SK-N-SH treated with all-trans-retinoic acid at 6 μM for 48 hours (cell line): ENCODE measurements at regions not wholly inside any gene's neighbourhood (a gene's known extent, or its start where the extent isn't known, plus 50 kb on each side); places are given as distances from the start of the nearest gene placed in this dataset.

Source experiments
- ATAC-seq: fragments of 200-7000 bp; cut with Tn5 transposase; 3 replicates; pipeline ENCODE4 v1.9.1; 2020; ENCODE audit warnings: mild to moderate bottlenecking, moderate library complexity
- ARNTL ChIP-seq: fragments of 450-650 bp; formaldehyde crosslinking; IDR thresholded peaks from 2 replicates; pipeline ENCODE4 v1.5.0; 2020; ENCODE audit warnings: low read depth, mild to moderate bottlenecking, moderate library complexity, borderline replicate concordance
- BACH2 ChIP-seq: fragments of 250-450 bp; sonication (Bioruptor Pico); IDR thresholded peaks from 2 replicates; pipeline ENCODE4 v1.9.0; 2021; ENCODE audit warnings: mild to moderate bottlenecking, borderline replicate concordance
- CSDC2 ChIP-seq: fragments of 250-450 bp; sonication (Bioruptor Pico); IDR thresholded peaks from 2 replicates; pipeline ENCODE4 v1.5.0; 2020; ENCODE audit warnings: mild to moderate bottlenecking, moderate library complexity
- ESRRG ChIP-seq: fragments of 250-450 bp; sonication (Bioruptor Pico); IDR thresholded peaks from 2 replicates; pipeline ENCODE4 v1.6.1; 2021; ENCODE audit warnings: mild to moderate bottlenecking
- GLIS3 ChIP-seq: fragments of 250-450 bp; sonication (Bioruptor Pico); IDR thresholded peaks from 2 replicates; pipeline ENCODE4 v1.5.0; 2020; ENCODE audit warnings: mild to moderate bottlenecking, moderate library complexity
- ISL1 ChIP-seq: fragments of 250-450 bp; sonication (Bioruptor Pico); IDR thresholded peaks from 2 replicates; pipeline ENCODE4 v2.1.2; 2022; ENCODE audit warnings: mild to moderate bottlenecking, moderate library complexity
- PPARA ChIP-seq: fragments of 250-450 bp; sonication (Bioruptor Pico); IDR thresholded peaks from 2 replicates; pipeline ENCODE4 v1.5.0; 2020; ENCODE audit warnings: mild to moderate bottlenecking, borderline replicate concordance
- RARB ChIP-seq: fragments of 250-450 bp; sonication (Bioruptor Pico); IDR thresholded peaks from 2 replicates; pipeline ENCODE4 v1.8.0; 2021; ENCODE audit warnings: mild to moderate bottlenecking, moderate library complexity
- SNAI2 ChIP-seq: fragments of 250-450 bp; sonication (Bioruptor Pico); IDR thresholded peaks from 2 replicates; pipeline ENCODE4 v1.5.0; 2020; ENCODE audit warnings: mild to moderate bottlenecking, moderate library complexity
- TCF4 ChIP-seq: fragments of 250-450 bp; sonication (Bioruptor Pico); IDR thresholded peaks from 2 replicates; pipeline ENCODE4 v1.8.0; 2021; ENCODE audit warnings: mild to moderate bottlenecking, moderate library complexity, borderline replicate concordance
- TOX ChIP-seq: fragments of 250-450 bp; sonication (Bioruptor Pico); IDR thresholded peaks from 2 replicates; pipeline ENCODE4 v1.8.0; 2021; ENCODE audit warnings: mild to moderate bottlenecking, moderate library complexity, borderline replicate concordance
- ZC3H10 ChIP-seq: fragments of 250-450 bp; sonication (Bioruptor Pico); IDR thresholded peaks from 2 replicates; pipeline ENCODE4 v1.5.1; 2021; ENCODE audit warnings: mild to moderate bottlenecking, moderate library complexity
- ZFP3 ChIP-seq: fragments of 250-450 bp; sonication (Bioruptor Pico); IDR thresholded peaks from 2 replicates; pipeline ENCODE4 v1.5.0; 2020; ENCODE audit warnings: mild to moderate bottlenecking, moderate library complexity
- ZNF565 ChIP-seq: fragments of 450-650 bp; formaldehyde crosslinking; conservative IDR thresholded peaks from 2 replicates; pipeline ENCODE4 v1.5.0; 2020; ENCODE audit warnings: low read depth, mild to moderate bottlenecking, moderate library complexity
- ZNF70 ChIP-seq: fragments of 450-650 bp; formaldehyde crosslinking; IDR thresholded peaks from 2 replicates; pipeline ENCODE4 v1.5.0; 2020; ENCODE audit warnings: mild to moderate bottlenecking, moderate library complexity
- ZNF8 ChIP-seq: fragments of 450-650 bp; formaldehyde crosslinking; IDR thresholded peaks from 2 replicates; pipeline ENCODE4 v1.5.0; 2020; ENCODE audit warnings: mild to moderate bottlenecking, moderate library complexity
- TF ChIP-seq, protein P1 (sequence below): fragments of 250-450 bp; sonication (Bioruptor Pico); IDR thresholded peaks from 2 replicates; pipeline ENCODE4 v1.5.1; 2020; ENCODE audit warnings: low read depth, mild to moderate bottlenecking, moderate library complexity
- TF ChIP-seq, protein P2 (sequence below): fragments of 250-450 bp; sonication (Bioruptor Pico); IDR thresholded peaks from 2 replicates; pipeline ENCODE4 v1.5.1; 2021; ENCODE audit warnings: mild to moderate bottlenecking, moderate library complexity
- TF ChIP-seq, protein P3 (sequence below): fragments of 250-450 bp; sonication (Bioruptor Pico); IDR thresholded peaks from 2 replicates; pipeline ENCODE4 v1.8.0; 2020; ENCODE audit warnings: mild to moderate bottlenecking, moderate library complexity, borderline replicate concordance
- TF ChIP-seq, protein P4 (sequence below): fragments of 250-450 bp; sonication (Bioruptor Pico); IDR thresholded peaks from 2 replicates; pipeline ENCODE4 v1.8.0; 2021; ENCODE audit warnings: low read depth, mild to moderate bottlenecking, moderate library complexity, borderline replicate concordance
- TF ChIP-seq, protein P5 (sequence below): fragments of 250-450 bp; sonication (Bioruptor Pico); IDR thresholded peaks from 2 replicates; pipeline ENCODE4 v1.5.0; 2020; ENCODE audit warnings: mild to moderate bottlenecking, moderate library complexity

DNA sequence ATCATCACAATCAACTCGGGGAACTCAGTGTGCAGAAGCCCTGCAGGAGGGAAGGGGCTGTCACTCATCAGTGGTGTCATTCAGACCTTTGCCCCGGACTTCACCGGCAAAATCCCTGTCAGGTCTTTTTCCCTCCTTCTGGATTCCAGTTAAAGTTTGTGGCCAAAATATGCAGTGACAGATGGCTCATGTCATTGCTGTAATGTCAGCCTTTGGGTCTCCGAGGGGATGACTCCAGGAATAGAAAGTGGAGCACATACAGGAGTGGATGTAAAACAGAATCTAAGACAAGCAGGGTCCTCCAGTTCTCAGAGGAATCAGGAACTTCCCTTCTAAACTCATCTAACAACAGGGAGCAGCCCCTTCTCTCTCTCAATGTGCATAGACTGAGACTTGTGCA lies 130.3 kb upstream of the RASSF8 start:
- ATAC-seq, result no peak
- TF ChIP-seq ZFP3 (CRISPR knock-in tag) (no peak), PPARA (no peak), ZNF70 (CRISPR knock-in tag) (no peak), ZC3H10 (no peak), ISL1 (CRISPR knock-in tag) (no peak), SNAI2 (CRISPR knock-in tag) (no peak), ARNTL (CRISPR knock-in tag) (no peak), RARB (CRISPR knock-in tag) (no peak), ZNF565 (CRISPR knock-in tag) (no peak), TCF4 (CRISPR knock-in tag) (no peak), TOX (CRISPR knock-in tag) (no peak), CSDC2 (CRISPR knock-in tag) (no peak), ESRRG (CRISPR knock-in tag) (no peak), ZNF8 (no peak), BACH2 (no peak)
- TF ChIP-seq, protein P1, sequence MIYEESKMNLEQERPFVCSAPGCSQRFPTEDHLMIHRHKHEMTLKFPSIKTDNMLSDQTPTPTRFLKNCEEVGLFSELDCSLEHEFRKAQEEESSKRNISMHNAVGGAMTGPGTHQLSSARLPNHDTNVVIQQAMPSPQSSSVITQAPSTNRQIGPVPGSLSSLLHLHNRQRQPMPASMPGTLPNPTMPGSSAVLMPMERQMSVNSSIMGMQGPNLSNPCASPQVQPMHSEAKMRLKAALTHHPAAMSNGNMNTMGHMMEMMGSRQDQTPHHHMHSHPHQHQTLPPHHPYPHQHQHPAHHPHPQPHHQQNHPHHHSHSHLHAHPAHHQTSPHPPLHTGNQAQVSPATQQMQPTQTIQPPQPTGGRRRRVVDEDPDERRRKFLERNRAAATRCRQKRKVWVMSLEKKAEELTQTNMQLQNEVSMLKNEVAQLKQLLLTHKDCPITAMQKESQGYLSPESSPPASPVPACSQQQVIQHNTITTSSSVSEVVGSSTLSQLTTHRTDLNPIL (CRISPR knock-in tag), result no peak
- TF ChIP-seq, protein P2, sequence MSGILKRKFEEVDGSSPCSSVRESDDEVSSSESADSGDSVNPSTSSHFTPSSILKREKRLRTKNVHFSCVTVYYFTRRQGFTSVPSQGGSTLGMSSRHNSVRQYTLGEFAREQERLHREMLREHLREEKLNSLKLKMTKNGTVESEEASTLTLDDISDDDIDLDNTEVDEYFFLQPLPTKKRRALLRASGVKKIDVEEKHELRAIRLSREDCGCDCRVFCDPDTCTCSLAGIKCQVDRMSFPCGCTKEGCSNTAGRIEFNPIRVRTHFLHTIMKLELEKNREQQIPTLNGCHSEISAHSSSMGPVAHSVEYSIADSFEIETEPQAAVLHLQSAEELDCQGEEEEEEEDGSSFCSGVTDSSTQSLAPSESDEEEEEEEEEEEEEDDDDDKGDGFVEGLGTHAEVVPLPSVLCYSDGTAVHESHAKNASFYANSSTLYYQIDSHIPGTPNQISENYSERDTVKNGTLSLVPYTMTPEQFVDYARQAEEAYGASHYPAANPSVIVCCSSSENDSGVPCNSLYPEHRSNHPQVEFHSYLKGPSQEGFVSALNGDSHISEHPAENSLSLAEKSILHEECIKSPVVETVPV (CRISPR knock-in tag), result no peak
- TF ChIP-seq, protein P3, sequence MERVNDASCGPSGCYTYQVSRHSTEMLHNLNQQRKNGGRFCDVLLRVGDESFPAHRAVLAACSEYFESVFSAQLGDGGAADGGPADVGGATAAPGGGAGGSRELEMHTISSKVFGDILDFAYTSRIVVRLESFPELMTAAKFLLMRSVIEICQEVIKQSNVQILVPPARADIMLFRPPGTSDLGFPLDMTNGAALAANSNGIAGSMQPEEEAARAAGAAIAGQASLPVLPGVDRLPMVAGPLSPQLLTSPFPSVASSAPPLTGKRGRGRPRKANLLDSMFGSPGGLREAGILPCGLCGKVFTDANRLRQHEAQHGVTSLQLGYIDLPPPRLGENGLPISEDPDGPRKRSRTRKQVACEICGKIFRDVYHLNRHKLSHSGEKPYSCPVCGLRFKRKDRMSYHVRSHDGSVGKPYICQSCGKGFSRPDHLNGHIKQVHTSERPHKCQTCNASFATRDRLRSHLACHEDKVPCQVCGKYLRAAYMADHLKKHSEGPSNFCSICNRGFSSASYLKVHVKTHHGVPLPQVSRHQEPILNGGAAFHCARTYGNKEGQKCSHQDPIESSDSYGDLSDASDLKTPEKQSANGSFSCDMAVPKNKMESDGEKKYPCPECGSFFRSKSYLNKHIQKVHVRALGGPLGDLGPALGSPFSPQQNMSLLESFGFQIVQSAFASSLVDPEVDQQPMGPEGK (CRISPR knock-in tag), result no peak
- TF ChIP-seq, protein P4, sequence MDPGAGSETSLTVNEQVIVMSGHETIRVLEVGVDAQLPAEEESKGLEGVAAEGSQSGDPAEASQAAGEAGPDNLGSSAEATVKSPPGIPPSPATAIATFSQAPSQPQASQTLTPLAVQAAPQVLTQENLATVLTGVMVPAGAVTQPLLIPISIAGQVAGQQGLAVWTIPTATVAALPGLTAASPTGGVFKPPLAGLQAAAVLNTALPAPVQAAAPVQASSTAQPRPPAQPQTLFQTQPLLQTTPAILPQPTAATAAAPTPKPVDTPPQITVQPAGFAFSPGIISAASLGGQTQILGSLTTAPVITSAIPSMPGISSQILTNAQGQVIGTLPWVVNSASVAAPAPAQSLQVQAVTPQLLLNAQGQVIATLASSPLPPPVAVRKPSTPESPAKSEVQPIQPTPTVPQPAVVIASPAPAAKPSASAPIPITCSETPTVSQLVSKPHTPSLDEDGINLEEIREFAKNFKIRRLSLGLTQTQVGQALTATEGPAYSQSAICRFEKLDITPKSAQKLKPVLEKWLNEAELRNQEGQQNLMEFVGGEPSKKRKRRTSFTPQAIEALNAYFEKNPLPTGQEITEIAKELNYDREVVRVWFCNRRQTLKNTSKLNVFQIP, result no peak

DNA sequence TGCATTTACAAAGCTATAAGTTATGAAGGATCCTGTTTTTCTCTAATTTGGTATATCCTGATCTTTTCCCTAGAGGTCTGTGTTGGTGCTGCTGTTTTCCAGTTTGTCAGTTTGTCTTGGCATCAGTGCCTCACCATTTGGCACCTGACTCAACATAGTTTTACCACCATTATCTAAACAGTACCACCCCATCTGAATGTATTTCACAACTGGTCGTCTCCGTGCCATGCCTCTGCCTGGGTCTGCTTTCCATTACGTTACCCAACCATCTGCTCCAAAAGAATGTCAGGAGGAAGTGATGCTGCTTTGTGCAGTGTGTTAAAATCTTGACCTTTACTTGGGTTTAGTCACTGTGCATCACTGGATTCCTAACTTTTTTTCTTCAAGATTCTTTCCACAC lies 129.3 kb upstream of the RASSF8 start:
- TF ChIP-seq RARB (CRISPR knock-in tag) (no peak), CSDC2 (CRISPR knock-in tag) (no peak), ISL1 (CRISPR knock-in tag) (peak; percentile 75; the same call in 1 of the 2 replicates), ZFP3 (CRISPR knock-in tag) (no peak)
- TF ChIP-seq, protein P2 (CRISPR knock-in tag), result no peak
- ATAC-seq, result peak; percentile 90

DNA sequence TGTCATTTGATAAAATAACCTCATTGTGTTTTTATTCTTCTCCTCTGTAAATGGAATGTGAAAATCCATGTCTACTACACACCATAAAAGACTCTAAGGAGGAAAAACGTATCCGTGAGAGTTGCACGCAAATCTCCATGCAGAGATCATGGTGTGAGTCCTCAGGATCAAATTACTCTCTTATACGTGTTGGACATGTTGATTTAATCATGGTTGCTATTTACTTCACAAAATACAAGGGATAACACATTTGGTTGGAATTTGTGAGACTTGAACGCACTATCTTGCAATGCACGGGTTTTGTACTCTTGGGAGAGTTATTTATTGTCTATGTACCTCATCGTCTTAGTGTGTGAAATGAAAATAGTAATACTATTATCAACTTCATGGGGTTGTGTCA lies 128.0 kb upstream of the RASSF8 start:
- no peak for ATAC-seq
- TF ChIP-seq ZFP3 (CRISPR knock-in tag), result no peak
- no peak for TF ChIP-seq ZNF8
- TF ChIP-seq SNAI2 (CRISPR knock-in tag), result no peak
- no peak for TF ChIP-seq ISL1 (CRISPR knock-in tag)
- TF ChIP-seq PPARA, result no peak
- TF ChIP-seq, protein P2 (CRISPR knock-in tag), result no peak
- no peak for TF ChIP-seq RARB (CRISPR knock-in tag)
- TF ChIP-seq, protein P5, sequence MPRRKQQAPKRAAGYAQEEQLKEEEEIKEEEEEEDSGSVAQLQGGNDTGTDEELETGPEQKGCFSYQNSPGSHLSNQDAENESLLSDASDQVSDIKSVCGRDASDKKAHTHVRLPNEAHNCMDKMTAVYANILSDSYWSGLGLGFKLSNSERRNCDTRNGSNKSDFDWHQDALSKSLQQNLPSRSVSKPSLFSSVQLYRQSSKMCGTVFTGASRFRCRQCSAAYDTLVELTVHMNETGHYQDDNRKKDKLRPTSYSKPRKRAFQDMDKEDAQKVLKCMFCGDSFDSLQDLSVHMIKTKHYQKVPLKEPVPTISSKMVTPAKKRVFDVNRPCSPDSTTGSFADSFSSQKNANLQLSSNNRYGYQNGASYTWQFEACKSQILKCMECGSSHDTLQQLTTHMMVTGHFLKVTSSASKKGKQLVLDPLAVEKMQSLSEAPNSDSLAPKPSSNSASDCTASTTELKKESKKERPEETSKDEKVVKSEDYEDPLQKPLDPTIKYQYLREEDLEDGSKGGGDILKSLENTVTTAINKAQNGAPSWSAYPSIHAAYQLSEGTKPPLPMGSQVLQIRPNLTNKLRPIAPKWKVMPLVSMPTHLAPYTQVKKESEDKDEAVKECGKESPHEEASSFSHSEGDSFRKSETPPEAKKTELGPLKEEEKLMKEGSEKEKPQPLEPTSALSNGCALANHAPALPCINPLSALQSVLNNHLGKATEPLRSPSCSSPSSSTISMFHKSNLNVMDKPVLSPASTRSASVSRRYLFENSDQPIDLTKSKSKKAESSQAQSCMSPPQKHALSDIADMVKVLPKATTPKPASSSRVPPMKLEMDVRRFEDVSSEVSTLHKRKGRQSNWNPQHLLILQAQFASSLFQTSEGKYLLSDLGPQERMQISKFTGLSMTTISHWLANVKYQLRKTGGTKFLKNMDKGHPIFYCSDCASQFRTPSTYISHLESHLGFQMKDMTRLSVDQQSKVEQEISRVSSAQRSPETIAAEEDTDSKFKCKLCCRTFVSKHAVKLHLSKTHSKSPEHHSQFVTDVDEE, result no peak
- no peak for TF ChIP-seq TOX (CRISPR knock-in tag)
- TF ChIP-seq ESRRG (CRISPR knock-in tag), result no peak
- no peak for TF ChIP-seq GLIS3
- TF ChIP-seq BACH2, result no peak
